ENCODE measurements at regions not wholly inside any gene's neighbourhood (a gene's known extent, or its start where the extent isn't known, plus 50 kb on each side); places are given as distances from the start of the nearest gene placed in this dataset.

- Mint-ChIP-seq H3K9me3 (ENCODE audit: unreplicated experiment) (no peaks in the 10 kb centered on the region), H3K27ac (ENCODE audit: unreplicated experiment) (no peak overlapping the region), H3K4me3 (ENCODE audit: unreplicated experiment) (no peak overlapping the region), H3K36me3 (ENCODE audit: unreplicated experiment) (peaks cover 2% of the 10 kb centered on the region), H3K4me1 (ENCODE audit: low read depth, unreplicated experiment) (peaks cover 7% of the 10 kb centered on the region), H3K27me3 (ENCODE audit: unreplicated experiment) (no peaks in the 10 kb centered on the region)
- no peak for DNase-seq
- no peak for TF ChIP-seq CTCF (IDR thresholded peaks at IDR 0.05; ENCODE audit: partially characterized antibody, unreplicated experiment)
Observed at GRCh38 chr3:40971191-40972168, 227.8 kb upstream of the CTNNB1 start.

GRCh38 chr3:40972350-40972749 is 227.0 kb upstream of the CTNNB1 start:
- Mint-ChIP-seq H3K27me3 (ENCODE audit: unreplicated experiment) (no peaks in the 10 kb centered on the region), H3K36me3 (ENCODE audit: unreplicated experiment) (no peaks in the 10 kb centered on the region), H3K4me3 (ENCODE audit: unreplicated experiment) (no peak overlapping the region), H3K9me3 (ENCODE audit: unreplicated experiment) (no peaks in the 10 kb centered on the region), H3K27ac (ENCODE audit: unreplicated experiment) (no peak overlapping the region), H3K4me1 (ENCODE audit: low read depth, unreplicated experiment) (peaks cover 7% of the 10 kb centered on the region)
- no peak for TF ChIP-seq CTCF (IDR thresholded peaks at IDR 0.05; ENCODE audit: partially characterized antibody, unreplicated experiment)
- no peak for DNase-seq

GRCh38 chr3:40973141-40973540 is 226.2 kb upstream of the CTNNB1 start:
- H3K27ac Mint-ChIP-seq (ENCODE audit: unreplicated experiment): no peak overlapping the region
- no peak for DNase-seq
- H3K4me3 Mint-ChIP-seq (ENCODE audit: unreplicated experiment): no peak overlapping the region
- no peaks in the 10 kb centered on the region for H3K36me3 Mint-ChIP-seq (ENCODE audit: unreplicated experiment)
- TF ChIP-seq CTCF (IDR thresholded peaks at IDR 0.05; ENCODE audit: partially characterized antibody, unreplicated experiment): no peak
- no peaks in the 10 kb centered on the region for H3K27me3 Mint-ChIP-seq (ENCODE audit: unreplicated experiment)
- no peaks in the 10 kb centered on the region for H3K9me3 Mint-ChIP-seq (ENCODE audit: unreplicated experiment)
- H3K4me1 Mint-ChIP-seq (ENCODE audit: low read depth, unreplicated experiment): peaks cover 7% of the 10 kb centered on the region

- H3K36me3 Mint-ChIP-seq (ENCODE audit: unreplicated experiment): no peaks in the 10 kb centered on the region
- H3K27ac Mint-ChIP-seq (ENCODE audit: unreplicated experiment): no peak overlapping the region
- no peak overlapping the region for H3K4me3 Mint-ChIP-seq (ENCODE audit: unreplicated experiment)
- TF ChIP-seq CTCF (IDR thresholded peaks at IDR 0.05; ENCODE audit: partially characterized antibody, unreplicated experiment): no peak
- no peaks in the 10 kb centered on the region for H3K9me3 Mint-ChIP-seq (ENCODE audit: unreplicated experiment)
- peaks cover 7% of the 10 kb centered on the region for H3K4me1 Mint-ChIP-seq (ENCODE audit: low read depth, unreplicated experiment)
- no peak for DNase-seq
- H3K27me3 Mint-ChIP-seq (ENCODE audit: unreplicated experiment): no peaks in the 10 kb centered on the region
Observed at GRCh38 chr3:40975711-40976121, 223.6 kb upstream of the CTNNB1 start.

GRCh38 chr3:40976241-40976640 is 223.1 kb upstream of the CTNNB1 start:
- Mint-ChIP-seq H3K27me3 (ENCODE audit: unreplicated experiment) (no peaks in the 10 kb centered on the region), H3K4me1 (ENCODE audit: low read depth, unreplicated experiment) (peaks cover 7% of the 10 kb centered on the region), H3K9me3 (ENCODE audit: unreplicated experiment) (no peaks in the 10 kb centered on the region), H3K4me3 (ENCODE audit: unreplicated experiment) (no peak overlapping the region), H3K27ac (ENCODE audit: unreplicated experiment) (no peak overlapping the region), H3K36me3 (ENCODE audit: unreplicated experiment) (no peaks in the 10 kb centered on the region)
- no peak for TF ChIP-seq CTCF (IDR thresholded peaks at IDR 0.05; ENCODE audit: partially characterized antibody, unreplicated experiment)
- DNase-seq: no peak
